Lung (tissue), 11 donors: ENCODE measurements at regions not wholly inside any gene's neighbourhood (a gene's known extent, or its start where the extent isn't known, plus 50 kb on each side); places are given as distances from the start of the nearest gene placed in this dataset.

Source experiments
- ATAC-seq: fragments of 200-7000 bp; cut with Tn5 transposase; one replicate; pipeline ENCODE4 v1.9.1; 2020; ENCODE audit warnings: moderate number of reproducible peaks; ENCODE audit not compliant: insufficient read depth, low FRiP score
- DNase-seq, 3 donors: peaks; one replicate each; pipeline ENCODE4 v3.0.0-alpha.2; 2013 to 2017
- H3K27ac ChIP-seq, 2 donors: one replicate each; pipeline ENCODE4 v1.5.1; 2013; ENCODE audit warnings: mild to moderate bottlenecking in 2 of 2, moderate library complexity in 2 of 2, control low read depth in 1 of 2, inconsistent platforms in 1 of 2, low read depth in 1 of 2, low read length in 1 of 2
- H3K27me3 ChIP-seq, 3 donors: one replicate each; pipeline ENCODE4 v1.5.1; 2013; ENCODE audit warnings: low read length in 2 of 3; ENCODE audit not compliant: control insufficient read depth in 3 of 3, insufficient read depth in 3 of 3
- H3K36me3 ChIP-seq, 4 donors: one replicate each; pipeline ENCODE4 v1.5.1; 2013; ENCODE audit warnings: low read length in 4 of 4, mild to moderate bottlenecking in 1 of 4, moderate library complexity in 1 of 4; ENCODE audit not compliant: control insufficient read depth in 4 of 4, insufficient read depth in 4 of 4
- H3K4me1 ChIP-seq, 5 donors: one replicate each; pipeline ENCODE4 v1.5.1; 2013; ENCODE audit warnings: low read length in 5 of 5, mild to moderate bottlenecking in 2 of 5, moderate library complexity in 1 of 5; ENCODE audit not compliant: control insufficient read depth in 5 of 5, insufficient read depth in 5 of 5
- H3K4me3 ChIP-seq: one replicate; pipeline ENCODE4 v1.5.1; 2013; ENCODE audit warnings: mild to moderate bottlenecking, control low read depth, moderate library complexity
- H3K9ac ChIP-seq, 2 donors: one replicate each; pipeline ENCODE4 v1.5.1; 2013; ENCODE audit warnings: low read length in 2 of 2, control low read depth in 1 of 2; ENCODE audit not compliant: insufficient read depth in 1 of 2
- H3K9me3 ChIP-seq, 4 donors: one replicate each; pipeline ENCODE4 v1.5.1; 2013; ENCODE audit warnings: low read length in 3 of 4, mild to moderate bottlenecking in 1 of 4, moderate library complexity in 1 of 4; ENCODE audit not compliant: control insufficient read depth in 4 of 4, insufficient read depth in 3 of 4
- WGBS, 2 donors: extraction: QIAGEN DNeasy Blood & Tissue Kit; methylation state at CpG; one replicate each; pipeline ENCODE4 v1.1.7; 2013; 5-methylcytosine and 5-hydroxymethylcytosine counted together
- TF ChIP-seq, protein P1 (sequence below): IDR thresholded peaks from 2 replicates; pipeline ENCODE4 v1.5.1; 2012; ENCODE audit warnings: mild to moderate bottlenecking; ENCODE audit errors: control extremely low read depth, extremely low read depth
- donor health status: control.
- donor health status: control.
- donor health status: Bipolar disorder and iron deficiency.
- donor health status: healthy.
- donor health status: DM: yes; HTN: yes; CAD: no.

GRCh38 chr5:166618526-166618925 is 1672.9 kb upstream of the WWC1 start:
- TF ChIP-seq, protein P1, sequence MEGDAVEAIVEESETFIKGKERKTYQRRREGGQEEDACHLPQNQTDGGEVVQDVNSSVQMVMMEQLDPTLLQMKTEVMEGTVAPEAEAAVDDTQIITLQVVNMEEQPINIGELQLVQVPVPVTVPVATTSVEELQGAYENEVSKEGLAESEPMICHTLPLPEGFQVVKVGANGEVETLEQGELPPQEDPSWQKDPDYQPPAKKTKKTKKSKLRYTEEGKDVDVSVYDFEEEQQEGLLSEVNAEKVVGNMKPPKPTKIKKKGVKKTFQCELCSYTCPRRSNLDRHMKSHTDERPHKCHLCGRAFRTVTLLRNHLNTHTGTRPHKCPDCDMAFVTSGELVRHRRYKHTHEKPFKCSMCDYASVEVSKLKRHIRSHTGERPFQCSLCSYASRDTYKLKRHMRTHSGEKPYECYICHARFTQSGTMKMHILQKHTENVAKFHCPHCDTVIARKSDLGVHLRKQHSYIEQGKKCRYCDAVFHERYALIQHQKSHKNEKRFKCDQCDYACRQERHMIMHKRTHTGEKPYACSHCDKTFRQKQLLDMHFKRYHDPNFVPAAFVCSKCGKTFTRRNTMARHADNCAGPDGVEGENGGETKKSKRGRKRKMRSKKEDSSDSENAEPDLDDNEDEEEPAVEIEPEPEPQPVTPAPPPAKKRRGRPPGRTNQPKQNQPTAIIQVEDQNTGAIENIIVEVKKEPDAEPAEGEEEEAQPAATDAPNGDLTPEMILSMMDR, result no peak
- H3K27ac ChIP-seq, result no peak overlapping the region
- WGBS, 2 donors, result 49 to 62% methylated on average over 5 of the region's 5 CpGs
- no peak overlapping the region for H3K4me3 ChIP-seq
- no peaks in the 10 kb centered on the region for H3K36me3 ChIP-seq
- H3K9me3 ChIP-seq, result peaks cover 0 to 4% (median 0%) of the 10 kb centered on the region in 4 donors
- H3K27me3 ChIP-seq, result no peaks in the 10 kb centered on the region
- H3K4me1 ChIP-seq, result no peaks in the 10 kb centered on the region
- DNase-seq (peak in 1 of 3 donors; percentile 1), ATAC-seq (no peak)
- no peak overlapping the region for H3K9ac ChIP-seq

- TF ChIP-seq, protein P1, result no peak
- H3K27me3 ChIP-seq, result no peaks in the 10 kb centered on the region
- H3K9ac ChIP-seq, result no peak overlapping the region
- no peak for ATAC-seq
- H3K4me3 ChIP-seq, result no peak overlapping the region
- no peak overlapping the region for H3K27ac ChIP-seq
- H3K4me1 ChIP-seq, result no peaks in the 10 kb centered on the region
- H3K36me3 ChIP-seq, result no peaks in the 10 kb centered on the region
- WGBS, 2 donors, result 17 to 20% methylated on average over 3 of the region's 3 CpGs
- no peak for DNase-seq
- H3K9me3 ChIP-seq, result peaks cover 0 to 4% (median 0%) of the 10 kb centered on the region in 4 donors
Observed at GRCh38 chr5:166624573-166624972, 1666.9 kb upstream of the WWC1 start.

DNA sequence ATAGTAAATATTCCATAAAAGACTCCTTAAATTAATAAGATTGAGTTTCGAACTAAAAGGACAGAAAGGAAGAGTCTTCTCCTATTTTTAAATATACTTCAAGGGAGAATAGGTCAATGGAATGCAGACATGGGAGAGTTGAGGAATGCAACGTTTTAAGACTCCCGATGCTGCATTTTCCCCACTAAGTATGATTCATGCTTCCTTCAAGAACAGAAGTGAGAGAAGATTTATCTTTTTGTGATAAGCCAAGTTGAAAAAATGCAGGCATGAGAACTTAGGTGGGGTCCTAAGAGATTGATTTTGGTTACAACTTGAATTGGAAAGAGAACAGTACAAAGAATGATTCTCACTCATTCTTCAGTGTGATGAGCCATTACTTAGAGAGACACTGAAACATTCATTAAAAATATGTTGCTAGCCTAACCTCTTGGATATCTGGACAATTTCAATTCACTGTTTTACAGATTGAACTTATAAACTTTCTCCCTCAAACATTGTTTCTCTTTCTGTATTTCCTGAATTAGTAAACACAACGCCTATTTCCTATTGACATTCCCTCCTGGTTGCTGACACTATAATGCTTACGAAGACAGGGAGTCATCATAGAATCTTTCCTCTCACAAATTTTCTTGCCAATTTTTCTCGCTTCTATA is 1666.1 kb upstream of the WWC1 start:
- Histone ChIP-seq H3K4me1 (no peaks in the 10 kb centered on the region), H3K36me3 (no peaks in the 10 kb centered on the region), H3K9me3 (peaks cover 0 to 4% (median 0%) of the 10 kb centered on the region in 4 donors), H3K9ac (no peak overlapping the region), H3K4me3 (no peak overlapping the region), H3K27me3 (no peaks in the 10 kb centered on the region), H3K27ac (no peak overlapping the region)
- TF ChIP-seq, protein P1, result no peak
- WGBS, 2 donors, result 53 to 61% methylated on average over 6 of the region's 6 CpGs
- ATAC-seq, result no peak
- no peak for DNase-seq

- no peak for ATAC-seq
- no peak overlapping the region for H3K9ac ChIP-seq
- H3K27me3 ChIP-seq, result no peaks in the 10 kb centered on the region
- DNase-seq, result no peak
- no peaks in the 10 kb centered on the region for H3K4me1 ChIP-seq
- no peaks in the 10 kb centered on the region for H3K36me3 ChIP-seq
- H3K27ac ChIP-seq, result no peak overlapping the region
- H3K4me3 ChIP-seq, result no peak overlapping the region
- 82 to 89% methylated on average over 1 of the region's 1 CpG for WGBS, 2 donors
- H3K9me3 ChIP-seq, result no peaks in the 10 kb centered on the region
- TF ChIP-seq, protein P1, result no peak
Observed at GRCh38 chr5:166637295-166637694, 1654.2 kb upstream of the WWC1 start.
